PC-9 (cell line): ENCODE measurements at regions not wholly inside any gene's neighbourhood (a gene's known extent, or its start where the extent isn't known, plus 50 kb on each side); places are given as distances from the start of the nearest gene placed in this dataset.

Experiments used
- BruUV-seq: library from RNA; stranded (reverse); fragments of 400-500 nt; replicated peaks from 2 replicates; lab custom pipeline; 2021; lab: Mats Ljungman, UMichigan
- CTCF ChIA-PET: fragments of 300-600 bp; sonication (Branson Sonifier 250); formaldehyde crosslinking; loops from one replicate; lab custom pipeline; 2022; ENCODE audit warnings: antibody characterized with exemption; lab: Charles Lee
- POLR2A ChIA-PET: fragments of 300-600 bp; sonication (Branson Sonifier 250); formaldehyde crosslinking; loops from one replicate; lab custom pipeline; 2022; ENCODE audit warnings: antibody characterized with exemption; ENCODE audit not compliant: unreplicated experiment; lab: Charles Lee
- DNase-seq, 2 experiments: peaks; one replicate each; pipeline versions ENCODE4 v3.0.0 to v3.0.0-alpha.2; 2015 to 2022; ENCODE audit warnings: mixed read lengths in 1 of 2
- H2AFZ ChIP-seq: fragments of 200-600 bp; sonication (generic); 2 replicates; pipeline ENCODE4 v1.8.1; 2017; ENCODE audit warnings: antibody characterized with exemption
- H3F3A ChIP-seq: fragments of 200-600 bp; sonication (generic); 2 replicates; pipeline ENCODE4 v1.8.1; 2017; ENCODE audit warnings: antibody characterized with exemption, mild to moderate bottlenecking, low read depth; ENCODE audit not compliant: insufficient read depth
- H3K27ac ChIP-seq: fragments of 200-600 bp; sonication (generic); 2 replicates; pipeline ENCODE4 v1.6.1; 2016; ENCODE audit warnings: mixed run types
- H3K27me3 ChIP-seq: fragments of 200-600 bp; sonication (generic); 2 replicates; pipeline ENCODE4 v1.6.1; 2016; ENCODE audit warnings: low read depth, mixed run types; ENCODE audit not compliant: insufficient read depth
- H3K36me3 ChIP-seq: fragments of 200-600 bp; sonication (generic); 2 replicates; pipeline ENCODE4 v1.6.1; 2016; ENCODE audit warnings: low read depth, mixed run types
- H3K4me1 ChIP-seq: fragments of 200-600 bp; sonication (generic); replicated peaks from 2 replicates; pipeline ENCODE4 v1.6.1; 2016; ENCODE audit warnings: mixed run types; ENCODE audit not compliant: insufficient read depth
- H3K4me2 ChIP-seq: fragments of 200-600 bp; sonication (generic); 2 replicates; pipeline ENCODE4 v1.6.1; 2017; ENCODE audit warnings: mixed run types
- H3K4me3 ChIP-seq: fragments of 200-600 bp; sonication (generic); 2 replicates; pipeline ENCODE4 v1.6.1; 2016; ENCODE audit warnings: mixed run types
- H3K79me2 ChIP-seq: fragments of 200-600 bp; sonication (generic); 2 replicates; pipeline ENCODE4 v1.6.1; 2017; ENCODE audit warnings: low read depth, mixed run types
- H3K9me2 ChIP-seq: fragments of 200-600 bp; sonication (generic); 2 replicates; pipeline ENCODE4 v1.8.1; 2017; ENCODE audit warnings: mild to moderate bottlenecking; ENCODE audit not compliant: insufficient read depth
- H3K9me3 ChIP-seq: fragments of 200-600 bp; sonication (generic); 2 replicates; pipeline ENCODE4 v1.8.1; 2016; ENCODE audit warnings: low read depth; ENCODE audit not compliant: insufficient read depth
- H4K20me1 ChIP-seq: fragments of 200-600 bp; sonication (generic); 2 replicates; pipeline ENCODE4 v1.8.1; 2017; ENCODE audit not compliant: insufficient read depth
- EZH2 ChIP-seq: fragments of 200-600 bp; sonication (generic); IDR thresholded peaks from 2 replicates; pipeline ENCODE4 v1.8.0; 2017; ENCODE audit warnings: antibody characterized with exemption, low read depth
- intact Hi-C: fragments of 100-400 bp; cut with micrococcal nuclease; formaldehyde crosslinking; loops from one replicate; pipeline ENCODE4 v1.10.0; 2022; ENCODE audit not compliant: unreplicated experiment
- TF ChIP-seq, protein P1 (sequence below): fragments of 200-600 bp; sonication (generic); conservative IDR thresholded peaks from 2 replicates; pipeline ENCODE4 v1.6.1; 2017; ENCODE audit warnings: mixed run types, antibody characterized with exemption, mild to moderate bottlenecking, moderate library complexity

- Histone ChIP-seq H2AFZ (no peak overlapping the region), H3K4me1 (peaks cover 12% of the 10 kb centered on the region), H3K9me2 (no peaks in the 10 kb centered on the region), H3F3A (no peaks in the 10 kb centered on the region; the same call in 1 of the 2 replicates), H3K27me3 (no peaks in the 10 kb centered on the region), H3K9me3 (no peaks in the 10 kb centered on the region), H3K4me3 (no peak overlapping the region), H4K20me1 (peaks cover 6% of the 10 kb centered on the region; the same call in 1 of the 2 replicates), H3K79me2 (peaks cover 39% of the 10 kb centered on the region), H3K4me2 (no peak overlapping the region), H3K36me3 (no peaks in the 10 kb centered on the region; the same call in 1 of the 2 replicates), H3K27ac (no peak overlapping the region)
- CTCF ChIA-PET: no interaction called here
- POLR2A ChIA-PET: no interaction called here
- intact Hi-C loops: no loop called here
- BruUV-seq: no TSS peak
- DNase-seq: peak in 1 of 2 experiments; percentile 30
- TF ChIP-seq, protein P1, sequence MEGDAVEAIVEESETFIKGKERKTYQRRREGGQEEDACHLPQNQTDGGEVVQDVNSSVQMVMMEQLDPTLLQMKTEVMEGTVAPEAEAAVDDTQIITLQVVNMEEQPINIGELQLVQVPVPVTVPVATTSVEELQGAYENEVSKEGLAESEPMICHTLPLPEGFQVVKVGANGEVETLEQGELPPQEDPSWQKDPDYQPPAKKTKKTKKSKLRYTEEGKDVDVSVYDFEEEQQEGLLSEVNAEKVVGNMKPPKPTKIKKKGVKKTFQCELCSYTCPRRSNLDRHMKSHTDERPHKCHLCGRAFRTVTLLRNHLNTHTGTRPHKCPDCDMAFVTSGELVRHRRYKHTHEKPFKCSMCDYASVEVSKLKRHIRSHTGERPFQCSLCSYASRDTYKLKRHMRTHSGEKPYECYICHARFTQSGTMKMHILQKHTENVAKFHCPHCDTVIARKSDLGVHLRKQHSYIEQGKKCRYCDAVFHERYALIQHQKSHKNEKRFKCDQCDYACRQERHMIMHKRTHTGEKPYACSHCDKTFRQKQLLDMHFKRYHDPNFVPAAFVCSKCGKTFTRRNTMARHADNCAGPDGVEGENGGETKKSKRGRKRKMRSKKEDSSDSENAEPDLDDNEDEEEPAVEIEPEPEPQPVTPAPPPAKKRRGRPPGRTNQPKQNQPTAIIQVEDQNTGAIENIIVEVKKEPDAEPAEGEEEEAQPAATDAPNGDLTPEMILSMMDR: no peak
- no peak for TF ChIP-seq EZH2
Measured at GRCh38 chr20:52098186-52098585, 93.4 kb downstream of the ZFP64 start.

GRCh38 chr20:52096117-52096516 is 95.5 kb downstream of the ZFP64 start:
- H3K27me3 ChIP-seq: no peaks in the 10 kb centered on the region
- no peaks in the 10 kb centered on the region; the same call in 1 of the 2 replicates for H4K20me1 ChIP-seq
- H3K36me3 ChIP-seq: no peaks in the 10 kb centered on the region; the same call in 1 of the 2 replicates
- no peak overlapping the region for H3K27ac ChIP-seq
- H2AFZ ChIP-seq: no peak overlapping the region
- no peaks in the 10 kb centered on the region for H3K4me1 ChIP-seq
- H3K79me2 ChIP-seq: peaks cover 19% of the 10 kb centered on the region
- TF ChIP-seq, protein P1: no peak
- no peak for TF ChIP-seq EZH2
- no peak overlapping the region for H3K4me2 ChIP-seq
- peaks cover 6% of the 10 kb centered on the region; the same call in 1 of the 2 replicates for H3F3A ChIP-seq
- intact Hi-C loops: no loop called here
- H3K4me3 ChIP-seq: no peak overlapping the region
- DNase-seq: no peak
- no peaks in the 10 kb centered on the region for H3K9me3 ChIP-seq
- H3K9me2 ChIP-seq: no peaks in the 10 kb centered on the region
- CTCF ChIA-PET: no interaction called here
- no TSS peak for BruUV-seq
- POLR2A ChIA-PET: no interaction called here

DNA sequence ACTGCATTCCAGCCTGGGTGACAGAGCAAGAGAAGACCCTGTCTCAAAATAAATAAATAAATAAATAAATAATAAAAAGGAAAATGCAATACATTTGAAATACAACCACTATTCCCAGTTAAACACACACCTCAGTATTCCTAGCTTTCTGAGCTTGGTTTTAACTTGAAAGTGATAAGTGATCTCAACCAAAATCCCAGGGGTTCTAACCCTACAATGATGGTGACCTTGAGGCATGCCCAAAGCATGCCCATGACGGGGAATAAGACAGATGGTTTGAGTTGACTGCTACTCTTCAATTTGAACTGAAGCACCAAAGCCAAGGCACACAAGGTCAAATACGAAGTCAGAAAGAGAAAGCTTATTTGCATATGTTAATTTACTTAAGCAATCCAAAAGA is 96.9 kb downstream of the ZFP64 start:
- H3K4me1 ChIP-seq: no peaks in the 10 kb centered on the region
- ChIA-PET CTCF (no interaction called here), POLR2A (no interaction called here)
- no peak overlapping the region for H3K4me3 ChIP-seq
- H3K27me3 ChIP-seq: no peaks in the 10 kb centered on the region
- H3K9me3 ChIP-seq: no peaks in the 10 kb centered on the region
- intact Hi-C loops: no loop called here
- TF ChIP-seq, protein P1: no peak
- peaks cover 5% of the 10 kb centered on the region for H3K79me2 ChIP-seq
- no peak for DNase-seq
- H3F3A ChIP-seq: peaks cover 12% of the 10 kb centered on the region; the same call in 1 of the 2 replicates
- H3K36me3 ChIP-seq: no peaks in the 10 kb centered on the region; the same call in 1 of the 2 replicates
- no peaks in the 10 kb centered on the region for H4K20me1 ChIP-seq
- H2AFZ ChIP-seq: no peak overlapping the region
- H3K27ac ChIP-seq: no peak overlapping the region
- no TSS peak for BruUV-seq
- H3K9me2 ChIP-seq: no peaks in the 10 kb centered on the region
- no peak overlapping the region for H3K4me2 ChIP-seq
